Endothelial cell of umbilical vein (primary cell): ENCODE measurements at regions not wholly inside any gene's neighbourhood (a gene's known extent, or its start where the extent isn't known, plus 50 kb on each side); places are given as distances from the start of the nearest gene placed in this dataset.

ENCODE experiments used
- CTCF ChIP-seq, 2 donors: IDR thresholded peaks; 1 replicate in 1 of 2; 2 replicates in 1 of 2; pipeline ENCODE4 v1.5.1; 2011; ENCODE audit warnings: low read length in 2 of 2, mild to moderate bottlenecking in 2 of 2, moderate library complexity in 2 of 2, control low read depth in 1 of 2, inconsistent platforms in 1 of 2, low read depth in 1 of 2; ENCODE audit not compliant: insufficient read depth in 1 of 2; ENCODE audit errors: extremely low read depth in 1 of 2
- MAX ChIP-seq: IDR thresholded peaks from 2 replicates; pipeline ENCODE4 v1.6.1; 2011; ENCODE audit not compliant: insufficient read depth, insufficient read length
- POLR2A ChIP-seq: IDR thresholded peaks from 2 replicates; pipeline ENCODE4 v1.6.1; 2012; ENCODE audit warnings: low read depth, mild to moderate bottlenecking, control low read depth, low read length

- TF ChIP-seq CTCF (IDR thresholded peaks at IDR 0.05; ENCODE audit: extremely low read depth in 1 of 2, insufficient read depth in 1 of 2, low read depth in 1 of 2, low read length in 2 of 2) (no peak), POLR2A (no peak), MAX (no peak)
Measured at GRCh38 chr16:49055291-49055690, 226.3 kb downstream of the CBLN1 start.
